ENCODE measurements at regions not wholly inside any gene's neighbourhood (a gene's known extent, or its start where the extent isn't known, plus 50 kb on each side); places are given as distances from the start of the nearest gene placed in this dataset.

DNA sequence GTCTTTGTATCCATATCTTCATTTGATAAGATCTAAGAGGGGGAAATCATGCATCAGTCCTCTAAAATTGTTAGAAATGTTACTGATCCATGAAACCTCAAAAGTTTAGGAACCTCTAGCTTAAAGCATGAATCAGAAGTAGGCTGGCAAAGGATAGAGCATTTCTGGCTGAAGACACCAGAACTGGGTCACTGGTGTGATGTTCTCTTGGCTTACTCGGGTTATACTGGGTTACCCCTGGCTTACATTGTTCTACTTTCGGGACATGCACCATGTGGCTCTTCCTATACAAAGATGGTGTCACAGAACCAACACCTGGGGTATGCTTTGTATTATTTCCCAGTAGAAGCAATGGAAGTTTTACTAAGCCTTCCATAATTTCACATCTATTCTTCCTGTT lies 83.2 kb upstream of the TNP1 start:
- Histone ChIP-seq H3K36me3 (ENCODE audit: insufficient read depth, low read length) (no peaks in the 10 kb centered on the region), H3K4me3 (ENCODE audit: low read depth in 1 of 2, low read length in 2 of 2) (no peak overlapping the region), H3K79me2 (ENCODE audit: insufficient read depth, low read length) (no peaks in the 10 kb centered on the region), H3K9me3 (ENCODE audit: insufficient read depth, low read length, severe bottlenecking) (no peaks in the 10 kb centered on the region), H4K20me1 (ENCODE audit: insufficient read depth, low read length) (no peaks in the 10 kb centered on the region), H3K9ac (ENCODE audit: low read depth, low read length) (no peak overlapping the region), H3K4me2 (ENCODE audit: insufficient read depth, low read length) (no peak overlapping the region), H2AFZ (ENCODE audit: low read depth, low read length) (no peak overlapping the region), H3K27ac (ENCODE audit: low read length) (no peak overlapping the region), H3K27me3 (ENCODE audit: insufficient read depth, low read length, poor library complexity) (peaks cover 13% of the 10 kb centered on the region), H3K4me1 (ENCODE audit: insufficient read depth, low read length) (no peaks in the 10 kb centered on the region)
- no peak for DNase-seq
- TF ChIP-seq, protein P1, sequence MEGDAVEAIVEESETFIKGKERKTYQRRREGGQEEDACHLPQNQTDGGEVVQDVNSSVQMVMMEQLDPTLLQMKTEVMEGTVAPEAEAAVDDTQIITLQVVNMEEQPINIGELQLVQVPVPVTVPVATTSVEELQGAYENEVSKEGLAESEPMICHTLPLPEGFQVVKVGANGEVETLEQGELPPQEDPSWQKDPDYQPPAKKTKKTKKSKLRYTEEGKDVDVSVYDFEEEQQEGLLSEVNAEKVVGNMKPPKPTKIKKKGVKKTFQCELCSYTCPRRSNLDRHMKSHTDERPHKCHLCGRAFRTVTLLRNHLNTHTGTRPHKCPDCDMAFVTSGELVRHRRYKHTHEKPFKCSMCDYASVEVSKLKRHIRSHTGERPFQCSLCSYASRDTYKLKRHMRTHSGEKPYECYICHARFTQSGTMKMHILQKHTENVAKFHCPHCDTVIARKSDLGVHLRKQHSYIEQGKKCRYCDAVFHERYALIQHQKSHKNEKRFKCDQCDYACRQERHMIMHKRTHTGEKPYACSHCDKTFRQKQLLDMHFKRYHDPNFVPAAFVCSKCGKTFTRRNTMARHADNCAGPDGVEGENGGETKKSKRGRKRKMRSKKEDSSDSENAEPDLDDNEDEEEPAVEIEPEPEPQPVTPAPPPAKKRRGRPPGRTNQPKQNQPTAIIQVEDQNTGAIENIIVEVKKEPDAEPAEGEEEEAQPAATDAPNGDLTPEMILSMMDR (IDR thresholded peaks at IDR 0.05; ENCODE audit: borderline replicate concordance, extremely low read depth, low read length, poor library complexity, severe bottlenecking): no peak
- no peak for TF ChIP-seq EZH2 (IDR thresholded peaks at IDR 0.05; ENCODE audit: borderline replicate concordance, low read depth, low read length, severe bottlenecking)
- ATAC-seq (ENCODE audit: insufficient read depth, low read depth): no peak

GRCh38 chr2:216942465-216942864 lies 82.6 kb upstream of the TNP1 start:
- DNase-seq: no peak
- ATAC-seq (ENCODE audit: insufficient read depth, low read depth): no peak
- TF ChIP-seq EZH2 (IDR thresholded peaks at IDR 0.05; ENCODE audit: borderline replicate concordance, low read depth, low read length, severe bottlenecking): no peak
- TF ChIP-seq, protein P1 (IDR thresholded peaks at IDR 0.05; ENCODE audit: borderline replicate concordance, extremely low read depth, low read length, poor library complexity, severe bottlenecking): no peak
- Histone ChIP-seq H3K36me3 (ENCODE audit: insufficient read depth, low read length) (no peaks in the 10 kb centered on the region), H4K20me1 (ENCODE audit: insufficient read depth, low read length) (no peaks in the 10 kb centered on the region), H3K9ac (ENCODE audit: low read depth, low read length) (no peak overlapping the region), H3K4me2 (ENCODE audit: insufficient read depth, low read length) (no peak overlapping the region), H3K27me3 (ENCODE audit: insufficient read depth, low read length, poor library complexity) (peaks cover 13% of the 10 kb centered on the region), H3K27ac (ENCODE audit: low read length) (no peak overlapping the region), H3K4me3 (ENCODE audit: low read depth in 1 of 2, low read length in 2 of 2) (no peak overlapping the region), H3K4me1 (ENCODE audit: insufficient read depth, low read length) (no peaks in the 10 kb centered on the region), H3K9me3 (ENCODE audit: insufficient read depth, low read length, severe bottlenecking) (no peaks in the 10 kb centered on the region), H3K79me2 (ENCODE audit: insufficient read depth, low read length) (no peaks in the 10 kb centered on the region), H2AFZ (ENCODE audit: low read depth, low read length) (no peak overlapping the region)

DNA sequence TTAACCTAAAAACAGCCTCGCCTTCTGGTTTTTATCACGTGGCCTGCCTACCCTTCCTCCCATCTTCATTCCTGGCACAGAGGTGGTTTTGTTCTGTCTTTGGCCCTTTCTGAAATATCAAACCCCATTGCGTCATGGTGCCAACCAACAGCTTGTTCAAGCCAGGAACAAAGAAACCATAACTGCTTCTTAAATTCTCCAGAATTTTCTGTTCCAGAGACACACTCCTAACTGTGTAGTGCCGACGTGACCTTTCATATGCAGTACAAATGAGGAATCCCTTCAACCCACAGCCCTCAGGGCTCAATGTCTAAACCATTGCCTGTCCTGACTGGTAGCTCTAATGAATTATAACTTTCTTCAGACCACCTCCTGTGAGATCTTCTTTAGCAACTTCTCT lies 82.2 kb upstream of the TNP1 start:
- H3K36me3 ChIP-seq (ENCODE audit: insufficient read depth, low read length): no peaks in the 10 kb centered on the region
- DNase-seq (no peak), ATAC-seq (ENCODE audit: insufficient read depth, low read depth) (no peak)
- no peaks in the 10 kb centered on the region for H4K20me1 ChIP-seq (ENCODE audit: insufficient read depth, low read length)
- no peaks in the 10 kb centered on the region for H3K4me1 ChIP-seq (ENCODE audit: insufficient read depth, low read length)
- peaks cover 8% of the 10 kb centered on the region for H3K27me3 ChIP-seq (ENCODE audit: insufficient read depth, low read length, poor library complexity)
- H2AFZ ChIP-seq (ENCODE audit: low read depth, low read length): no peak overlapping the region
- no peaks in the 10 kb centered on the region for H3K9me3 ChIP-seq (ENCODE audit: insufficient read depth, low read length, severe bottlenecking)
- no peak overlapping the region for H3K4me2 ChIP-seq (ENCODE audit: insufficient read depth, low read length)
- no peaks in the 10 kb centered on the region for H3K79me2 ChIP-seq (ENCODE audit: insufficient read depth, low read length)
- TF ChIP-seq EZH2 (IDR thresholded peaks at IDR 0.05; ENCODE audit: borderline replicate concordance, low read depth, low read length, severe bottlenecking): no peak
- TF ChIP-seq, protein P1 (IDR thresholded peaks at IDR 0.05; ENCODE audit: borderline replicate concordance, extremely low read depth, low read length, poor library complexity, severe bottlenecking): no peak
- no peak overlapping the region for H3K27ac ChIP-seq (ENCODE audit: low read length)
- no peak overlapping the region for H3K9ac ChIP-seq (ENCODE audit: low read depth, low read length)
- no peak overlapping the region for H3K4me3 ChIP-seq (ENCODE audit: low read depth in 1 of 2, low read length in 2 of 2)

GRCh38 chr2:216936954-216937357 lies 77.1 kb upstream of the TNP1 start:
- no peaks in the 10 kb centered on the region for H3K4me1 ChIP-seq (ENCODE audit: insufficient read depth, low read length)
- no peak overlapping the region for H3K9ac ChIP-seq (ENCODE audit: low read depth, low read length)
- TF ChIP-seq EZH2 (IDR thresholded peaks at IDR 0.05; ENCODE audit: borderline replicate concordance, low read depth, low read length, severe bottlenecking): no peak
- TF ChIP-seq, protein P1 (IDR thresholded peaks at IDR 0.05; ENCODE audit: borderline replicate concordance, extremely low read depth, low read length, poor library complexity, severe bottlenecking): no peak
- ATAC-seq (ENCODE audit: insufficient read depth, low read depth) (no peak), DNase-seq (no peak)
- H3K4me2 ChIP-seq (ENCODE audit: insufficient read depth, low read length): no peak overlapping the region
- H3K9me3 ChIP-seq (ENCODE audit: insufficient read depth, low read length, severe bottlenecking): no peaks in the 10 kb centered on the region
- no peak overlapping the region for H3K27ac ChIP-seq (ENCODE audit: low read length)
- H3K79me2 ChIP-seq (ENCODE audit: insufficient read depth, low read length): no peaks in the 10 kb centered on the region
- H3K27me3 ChIP-seq (ENCODE audit: insufficient read depth, low read length, poor library complexity): peaks cover 8% of the 10 kb centered on the region
- no peaks in the 10 kb centered on the region for H4K20me1 ChIP-seq (ENCODE audit: insufficient read depth, low read length)
- H3K4me3 ChIP-seq (ENCODE audit: low read depth in 1 of 2, low read length in 2 of 2): no peak overlapping the region
- H2AFZ ChIP-seq (ENCODE audit: low read depth, low read length): no peak overlapping the region
- no peaks in the 10 kb centered on the region for H3K36me3 ChIP-seq (ENCODE audit: insufficient read depth, low read length)
